NCI-H82 (cell line): ENCODE measurements at regions not wholly inside any gene's neighbourhood (a gene's known extent, or its start where the extent isn't known, plus 50 kb on each side); places are given as distances from the start of the nearest gene placed in this dataset.

Source experiments
- DNase-seq: peaks from one replicate; lab custom pipeline; 2025; lab: John Stamatoyannopoulos, UW

DNA sequence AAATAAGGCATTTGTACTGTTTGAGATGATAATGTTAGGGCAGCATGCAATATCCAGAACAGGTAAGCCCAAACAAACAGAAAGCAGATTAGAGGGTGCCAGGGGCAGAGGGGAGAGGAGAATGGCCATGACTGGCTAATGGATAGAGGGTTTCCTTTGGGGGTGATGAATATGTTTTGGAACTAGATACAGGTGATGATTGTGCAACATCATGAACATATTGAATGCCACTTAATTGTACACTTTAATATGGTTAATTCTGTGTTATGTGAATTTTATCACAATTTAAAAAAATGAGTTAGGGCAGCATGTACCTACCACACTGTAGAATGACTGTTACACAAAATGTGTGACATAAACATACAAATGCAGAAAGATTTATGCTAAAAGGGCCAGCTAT is 255.5 kb upstream of the FN1 start:
- no peak for DNase-seq

- DNase-seq: peak; percentile 42
Observed at GRCh38 chr2:215687149-215688031, 251.5 kb upstream of the FN1 start.

GRCh38 chr2:215685238-215685990 is 249.5 kb upstream of the FN1 start:
- DNase-seq: no peak

- peak; percentile 11 for DNase-seq
Observed at GRCh38 chr2:215684448-215685237, 248.8 kb upstream of the FN1 start.

GRCh38 chr2:215683295-215683694 is 247.4 kb upstream of the FN1 start:
- no peak for DNase-seq

GRCh38 chr2:215681799-215682596 is 246.1 kb upstream of the FN1 start:
- DNase-seq: no peak

GRCh38 chr2:215680605-215681598 is 245.0 kb upstream of the FN1 start:
- no peak for DNase-seq

DNA sequence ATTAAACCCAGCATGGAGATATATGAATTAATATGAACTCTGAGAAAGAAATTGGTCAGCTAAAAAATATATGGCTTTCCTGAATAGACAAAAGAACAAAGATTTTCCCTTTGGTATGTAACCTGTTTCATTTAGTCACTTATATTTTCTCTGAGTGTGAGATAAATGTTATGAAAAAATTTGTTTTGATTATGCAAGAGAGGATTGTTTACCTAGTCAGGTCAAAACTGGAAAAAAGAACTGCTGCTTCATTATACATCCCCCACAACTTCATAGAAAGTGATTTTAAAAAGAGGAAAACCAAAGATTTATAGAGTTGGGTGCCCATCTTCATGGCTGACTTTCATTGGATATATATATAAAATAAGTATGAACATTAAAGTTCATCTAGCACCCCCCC is 242.2 kb upstream of the FN1 start:
- DNase-seq: no peak

- DNase-seq: no peak
Observed at GRCh38 chr2:215677481-215677880, 241.6 kb upstream of the FN1 start.

DNA sequence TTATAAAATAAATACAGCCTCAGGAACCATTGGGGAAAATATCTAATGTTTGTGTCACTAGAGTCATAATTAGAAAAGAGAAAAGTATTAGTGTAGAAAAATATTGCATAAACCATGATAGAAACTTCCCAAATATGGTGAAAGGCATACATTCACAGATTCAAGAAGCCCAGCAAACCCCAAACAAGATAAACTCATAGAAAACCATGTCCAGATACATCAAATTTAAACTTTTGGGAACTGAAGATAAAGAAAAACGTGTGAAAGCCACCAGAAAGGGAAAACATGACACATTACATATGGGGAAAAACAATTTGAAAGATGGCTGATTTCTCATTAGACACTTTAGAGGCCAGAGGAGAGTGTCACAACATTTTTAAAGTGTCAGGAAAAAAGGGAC is 236.5 kb upstream of the FN1 start:
- DNase-seq: no peak

- no peak for DNase-seq
Observed at GRCh38 chr2:215671691-215672090, 235.8 kb upstream of the FN1 start.

- DNase-seq: no peak
Observed at GRCh38 chr2:215671244-215671643, 235.4 kb upstream of the FN1 start.

DNA sequence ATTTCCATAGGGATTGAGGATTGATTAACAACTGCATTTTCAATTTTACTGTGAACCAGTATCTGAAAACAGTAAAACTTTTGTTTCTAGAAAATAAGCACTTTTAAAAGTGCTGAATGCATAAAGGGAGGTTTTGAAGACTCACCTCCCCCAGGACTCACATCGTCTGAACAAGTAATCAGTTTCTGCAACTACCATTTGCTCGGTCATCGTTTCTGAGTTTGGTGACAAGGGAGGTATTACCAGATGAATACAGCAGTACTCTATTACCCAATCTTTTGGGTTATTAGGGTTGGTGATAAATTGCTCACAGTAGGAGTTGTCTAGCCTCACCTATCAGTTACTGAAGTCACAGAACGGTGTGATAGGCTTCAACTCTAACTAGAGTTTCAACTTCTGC is 234.5 kb upstream of the FN1 start:
- no peak for DNase-seq

- DNase-seq: no peak
Observed at GRCh38 chr2:215668378-215668775, 232.5 kb upstream of the FN1 start.

- DNase-seq: no peak
Observed at GRCh38 chr2:215667585-215668377, 231.9 kb upstream of the FN1 start.

- no peak for DNase-seq
Observed at GRCh38 chr2:215664847-215665525, 229.1 kb upstream of the FN1 start.

DNA sequence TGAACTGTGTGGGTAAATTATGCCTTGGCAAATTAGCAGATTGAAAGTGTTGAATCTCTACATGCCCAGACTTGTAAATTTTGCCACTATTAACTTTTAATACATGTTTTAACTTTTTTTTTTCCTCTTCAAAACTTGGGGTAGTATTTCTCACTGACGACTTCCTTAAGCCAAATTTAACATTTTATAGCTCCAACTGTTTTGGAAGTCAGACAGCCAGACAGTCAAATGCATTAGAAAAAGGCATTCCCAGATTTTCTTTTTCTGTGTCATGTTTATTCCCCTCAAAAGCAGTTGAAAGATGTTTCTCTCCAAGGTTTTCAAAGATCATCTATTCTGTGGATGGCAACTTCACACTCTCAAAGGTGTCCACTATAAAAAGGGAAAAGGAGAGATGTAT is 226.8 kb upstream of the FN1 start:
- DNase-seq: no peak

DNA sequence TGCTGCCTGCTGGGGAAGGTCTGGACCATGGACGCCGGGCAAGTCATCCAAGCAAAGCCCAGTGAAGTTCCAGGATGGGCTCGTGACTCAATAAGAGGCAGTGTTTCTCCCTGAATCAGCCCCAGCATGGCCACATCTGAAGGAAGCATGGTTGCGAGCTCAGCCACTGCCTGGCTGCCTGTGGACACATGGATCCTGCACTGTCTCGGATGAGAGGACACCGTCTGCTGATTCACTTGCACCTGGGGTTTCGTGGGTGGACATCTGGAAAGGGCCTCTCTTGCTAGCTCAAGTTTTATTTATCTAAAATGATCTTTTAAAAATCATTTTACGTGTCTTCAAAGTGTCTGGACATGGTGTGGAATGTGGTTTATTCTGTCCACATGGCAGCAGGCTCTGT is 224.8 kb upstream of the FN1 start:
- no peak for DNase-seq

GRCh38 chr2:215659650-215660049 is 223.8 kb upstream of the FN1 start:
- no peak for DNase-seq
